SJSA1 (cell line): ENCODE measurements at regions not wholly inside any gene's neighbourhood (a gene's known extent, or its start where the extent isn't known, plus 50 kb on each side); places are given as distances from the start of the nearest gene placed in this dataset.

Experiments
- DNase-seq, 2 experiments: peaks; one replicate each; pipeline ENCODE4 v3.0.0-alpha.2; 2015 to 2020; ENCODE audit warnings: low spot score in 2 of 2, low read depth in 1 of 2
- H3K27ac ChIP-seq: fragments of 250-450 bp; sonication (Bioruptor Pico); 2 replicates; pipeline ENCODE4 v1.5.1; 2020; ENCODE audit warnings: mild to moderate bottlenecking, moderate library complexity
- H3K27me3 ChIP-seq: fragments of 250-450 bp; sonication (Bioruptor Pico); replicated peaks from 2 replicates; pipeline ENCODE4 v1.5.1; 2020; ENCODE audit warnings: mild to moderate bottlenecking, moderate library complexity
- H3K36me3 ChIP-seq: fragments of 250-450 bp; sonication (Bioruptor Pico); 2 replicates; pipeline ENCODE4 v1.5.1; 2020; ENCODE audit warnings: mild to moderate bottlenecking
- H3K4me1 ChIP-seq: fragments of 250-450 bp; sonication (Bioruptor Pico); replicated peaks from 2 replicates; pipeline ENCODE4 v1.6.1; 2021; ENCODE audit warnings: mild to moderate bottlenecking
- H3K4me3 ChIP-seq: fragments of 250-450 bp; sonication (Bioruptor Pico); 2 replicates; pipeline ENCODE4 v1.5.1; 2020; ENCODE audit warnings: mild to moderate bottlenecking
- H3K9me3 ChIP-seq: fragments of 250-450 bp; sonication (Bioruptor Pico); replicated peaks from 2 replicates; pipeline ENCODE4 v1.5.1; 2020; ENCODE audit warnings: mild to moderate bottlenecking

DNA sequence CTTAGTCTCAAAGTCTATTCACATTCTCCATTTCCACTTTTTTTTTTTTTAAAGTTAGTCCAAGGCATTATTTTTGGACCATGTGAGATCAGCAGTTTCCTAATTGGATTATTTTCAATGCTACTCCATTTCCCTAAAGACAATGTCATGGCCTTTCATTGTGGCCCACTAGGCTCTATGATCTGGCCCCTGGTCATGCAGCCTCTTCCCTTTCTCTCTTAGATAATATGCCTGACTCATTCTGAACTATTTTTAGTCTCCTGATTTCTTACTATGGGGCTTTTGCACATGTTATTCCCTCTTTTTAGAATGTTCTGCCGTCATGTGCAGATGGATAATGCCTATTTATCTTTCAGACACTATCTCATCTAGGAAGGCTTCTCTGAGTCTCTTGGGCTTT is 157.3 kb downstream of the TMA16 start:
- H3K4me1 ChIP-seq, result no peaks in the 10 kb centered on the region
- DNase-seq, result no peak
- no peak overlapping the region for H3K4me3 ChIP-seq
- H3K27me3 ChIP-seq, result no peaks in the 10 kb centered on the region
- no peaks in the 10 kb centered on the region for H3K36me3 ChIP-seq
- H3K27ac ChIP-seq, result no peak overlapping the region
- no peaks in the 10 kb centered on the region for H3K9me3 ChIP-seq

GRCh38 chr4:163654621-163655020 is 160.1 kb downstream of the TMA16 start:
- Histone ChIP-seq H3K9me3 (no peaks in the 10 kb centered on the region), H3K27me3 (no peaks in the 10 kb centered on the region), H3K27ac (no peak overlapping the region), H3K36me3 (no peaks in the 10 kb centered on the region), H3K4me3 (no peak overlapping the region), H3K4me1 (no peaks in the 10 kb centered on the region)
- DNase-seq, result no peak

GRCh38 chr4:163660636-163661035 is 166.1 kb downstream of the TMA16 start:
- H3K36me3 ChIP-seq, result no peaks in the 10 kb centered on the region
- no peak for DNase-seq
- no peaks in the 10 kb centered on the region for H3K9me3 ChIP-seq
- H3K27ac ChIP-seq, result no peak overlapping the region
- H3K4me3 ChIP-seq, result no peak overlapping the region
- no peaks in the 10 kb centered on the region for H3K4me1 ChIP-seq
- H3K27me3 ChIP-seq, result no peaks in the 10 kb centered on the region

DNA sequence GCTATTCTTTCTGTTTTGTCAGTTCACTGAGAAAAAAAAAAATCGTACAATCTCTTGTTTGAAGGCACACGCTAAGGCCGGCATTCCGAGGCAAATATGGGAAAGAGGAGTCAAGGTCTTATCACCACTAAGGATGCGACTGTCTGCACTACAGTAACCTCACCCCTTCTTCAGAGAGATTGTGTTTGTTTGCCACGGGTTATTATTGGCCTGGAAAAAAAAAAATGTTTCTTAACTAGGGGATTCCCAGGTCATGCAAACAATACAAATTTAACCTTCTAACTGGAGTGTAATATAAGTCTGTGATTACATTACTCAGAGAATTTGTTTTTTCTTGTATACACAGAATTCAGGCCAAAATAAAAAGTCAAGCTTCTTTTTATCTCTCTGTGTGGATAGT is 168.3 kb downstream of the TMA16 start:
- no peak overlapping the region for H3K4me3 ChIP-seq
- no peak overlapping the region for H3K27ac ChIP-seq
- no peaks in the 10 kb centered on the region for H3K9me3 ChIP-seq
- no peaks in the 10 kb centered on the region for H3K36me3 ChIP-seq
- H3K4me1 ChIP-seq, result no peaks in the 10 kb centered on the region
- H3K27me3 ChIP-seq, result no peaks in the 10 kb centered on the region
- no peak for DNase-seq

- Histone ChIP-seq H3K36me3 (no peaks in the 10 kb centered on the region), H3K4me3 (no peak overlapping the region), H3K4me1 (no peaks in the 10 kb centered on the region), H3K9me3 (no peaks in the 10 kb centered on the region), H3K27ac (no peak overlapping the region), H3K27me3 (no peaks in the 10 kb centered on the region)
- DNase-seq, result no peak
These were observed 169.2 kb downstream of the TMA16 start for GRCh38 chr4:163663454-163664225.

DNA sequence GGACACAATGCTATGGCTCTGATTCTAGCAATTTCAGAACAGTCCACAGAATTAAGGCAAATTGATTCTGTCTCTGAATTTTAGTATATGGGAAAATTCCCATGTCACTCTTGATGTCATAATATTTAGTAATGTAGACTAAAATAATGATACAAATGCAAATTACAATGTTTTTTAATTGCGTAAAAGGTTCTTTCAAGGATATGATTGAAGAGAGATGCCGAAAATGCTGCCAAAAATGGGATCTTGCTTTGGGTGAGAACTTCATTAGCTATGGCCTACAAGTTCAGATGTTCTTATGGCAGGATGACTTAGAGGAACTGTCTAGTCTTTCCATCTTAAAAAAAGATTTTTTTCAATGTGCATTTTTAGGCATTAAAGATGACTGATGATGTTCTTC is 170.6 kb downstream of the TMA16 start:
- Histone ChIP-seq H3K9me3 (no peaks in the 10 kb centered on the region), H3K36me3 (no peaks in the 10 kb centered on the region), H3K4me1 (no peaks in the 10 kb centered on the region), H3K27ac (no peak overlapping the region), H3K27me3 (no peaks in the 10 kb centered on the region), H3K4me3 (no peak overlapping the region)
- no peak for DNase-seq

DNA sequence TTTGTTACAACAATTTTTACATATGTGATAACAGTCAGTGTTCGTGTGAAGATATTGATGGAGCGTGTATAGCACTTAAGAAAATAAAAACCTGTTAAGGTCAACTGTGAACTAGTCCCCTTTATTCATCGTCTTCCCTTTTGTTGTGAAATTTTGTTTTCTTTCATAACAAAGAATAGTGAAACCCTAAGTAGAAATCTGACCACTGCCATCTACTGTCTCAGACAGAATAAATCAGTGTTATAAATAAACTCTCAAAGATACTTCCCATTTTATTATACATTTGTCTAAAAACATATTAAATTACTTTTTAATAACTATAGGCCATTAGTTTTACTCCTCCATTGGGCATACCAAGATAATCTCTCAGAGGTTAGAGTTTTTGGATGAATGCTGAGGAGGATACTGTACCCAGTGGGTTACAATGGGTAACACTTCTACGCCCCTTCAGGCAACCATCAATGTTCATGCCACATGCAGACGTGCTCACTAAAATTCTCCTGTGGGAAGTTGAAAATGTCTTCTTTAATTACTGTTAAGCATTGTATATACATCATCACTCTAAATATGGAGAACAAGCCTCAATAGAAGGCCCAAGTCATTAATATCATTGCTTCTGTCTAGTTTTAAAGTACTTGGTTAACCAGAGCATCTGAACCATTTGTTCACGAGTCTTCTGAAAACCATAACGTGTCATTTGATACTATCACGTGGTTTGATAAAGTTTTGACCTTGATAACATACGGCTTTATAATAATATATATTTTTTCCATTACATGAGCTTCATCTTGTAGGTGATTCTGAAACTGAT is 171.2 kb downstream of the TMA16 start:
- Histone ChIP-seq H3K27me3 (no peaks in the 10 kb centered on the region), H3K36me3 (no peaks in the 10 kb centered on the region)

GRCh38 chr4:163666332-163666873 is 171.9 kb downstream of the TMA16 start:
- H3K36me3 ChIP-seq, result no peaks in the 10 kb centered on the region
- no peaks in the 10 kb centered on the region for H3K4me1 ChIP-seq
- H3K9me3 ChIP-seq, result no peaks in the 10 kb centered on the region
- no peak overlapping the region for H3K27ac ChIP-seq
- no peak for DNase-seq
- no peaks in the 10 kb centered on the region for H3K27me3 ChIP-seq
- no peak overlapping the region for H3K4me3 ChIP-seq

More for the DNA sequence above, 171.2 kb downstream of the TMA16 start:
- no peaks in the 10 kb centered on the region for H3K9me3 ChIP-seq
- H3K4me3 ChIP-seq, result no peak overlapping the region
- no peak overlapping the region for H3K27ac ChIP-seq
- no peaks in the 10 kb centered on the region for H3K4me1 ChIP-seq
- DNase-seq, result no peak

DNA sequence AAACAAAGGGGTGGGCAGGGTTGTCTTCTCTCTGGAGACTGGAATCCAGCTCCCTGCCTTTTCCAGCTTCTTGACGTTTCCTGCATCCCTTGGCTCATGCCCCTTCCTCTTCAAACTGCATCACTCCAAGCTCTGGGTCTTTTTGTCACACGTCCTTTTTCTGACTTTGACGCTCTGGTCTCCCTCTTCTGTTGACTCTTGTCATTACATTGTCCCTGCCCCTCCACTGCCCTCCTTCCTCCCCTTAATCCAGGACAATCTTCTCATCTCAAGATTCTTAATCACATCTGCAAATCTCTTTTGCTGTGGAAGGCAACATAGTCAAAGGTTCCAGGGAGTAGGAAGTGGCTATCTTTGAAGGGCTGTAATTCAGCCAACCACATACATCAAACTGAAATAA is 178.3 kb downstream of the TMA16 start:
- H3K36me3 ChIP-seq, result no peaks in the 10 kb centered on the region
- no peak overlapping the region for H3K4me3 ChIP-seq
- no peaks in the 10 kb centered on the region for H3K9me3 ChIP-seq
- no peak overlapping the region for H3K27ac ChIP-seq
- no peak for DNase-seq
- H3K27me3 ChIP-seq, result no peaks in the 10 kb centered on the region
- no peaks in the 10 kb centered on the region for H3K4me1 ChIP-seq

- no peak overlapping the region for H3K27ac ChIP-seq
- H3K4me1 ChIP-seq, result no peaks in the 10 kb centered on the region
- no peak for DNase-seq
- H3K4me3 ChIP-seq, result no peak overlapping the region
- H3K27me3 ChIP-seq, result no peaks in the 10 kb centered on the region
- no peaks in the 10 kb centered on the region for H3K36me3 ChIP-seq
- H3K9me3 ChIP-seq, result no peaks in the 10 kb centered on the region
These were observed 179.6 kb downstream of the TMA16 start for GRCh38 chr4:163673848-163674697.

- DNase-seq, result no peak
- no peak overlapping the region for H3K4me3 ChIP-seq
- no peaks in the 10 kb centered on the region for H3K4me1 ChIP-seq
- H3K9me3 ChIP-seq, result no peaks in the 10 kb centered on the region
- H3K36me3 ChIP-seq, result no peaks in the 10 kb centered on the region
- no peaks in the 10 kb centered on the region for H3K27me3 ChIP-seq
- H3K27ac ChIP-seq, result no peak overlapping the region
These were observed 184.7 kb downstream of the TMA16 start for GRCh38 chr4:163679189-163679588.

GRCh38 chr4:163680386-163681098 is 186.1 kb downstream of the TMA16 start:
- no peaks in the 10 kb centered on the region for H3K4me1 ChIP-seq
- DNase-seq, result no peak
- H3K9me3 ChIP-seq, result no peaks in the 10 kb centered on the region
- H3K27me3 ChIP-seq, result no peaks in the 10 kb centered on the region
- H3K27ac ChIP-seq, result no peak overlapping the region
- H3K4me3 ChIP-seq, result no peak overlapping the region
- H3K36me3 ChIP-seq, result no peaks in the 10 kb centered on the region

DNA sequence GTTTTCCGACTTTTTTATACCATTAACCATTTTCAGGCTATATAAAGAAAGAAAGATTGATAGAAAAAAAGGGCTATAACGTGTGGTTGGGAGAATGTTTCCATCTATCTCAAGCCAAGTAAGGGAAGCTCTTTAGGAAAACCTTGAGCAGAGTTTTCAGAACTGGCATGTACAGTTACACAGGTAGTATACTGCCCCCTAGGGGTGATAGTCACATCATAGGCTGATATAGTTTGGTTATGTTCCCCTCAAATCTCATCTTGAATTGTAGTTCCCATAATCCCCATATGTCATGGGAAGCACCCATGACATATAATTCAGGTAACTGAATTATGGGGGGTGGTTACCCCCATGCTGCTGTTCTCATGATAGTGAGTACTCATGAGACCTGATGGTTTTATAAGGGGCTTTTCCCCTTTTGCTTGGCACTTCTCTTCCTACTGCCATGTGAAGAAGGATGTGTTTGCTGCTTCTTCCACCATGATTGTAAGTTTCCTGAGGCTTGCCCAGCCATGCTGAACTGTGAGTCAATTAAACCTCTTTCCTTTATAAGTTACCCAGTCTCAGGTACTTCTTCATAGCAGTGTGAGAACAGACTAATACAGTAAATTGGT is 186.8 kb downstream of the TMA16 start:
- Histone ChIP-seq H3K9me3 (no peaks in the 10 kb centered on the region), H3K27me3 (no peaks in the 10 kb centered on the region), H3K36me3 (no peaks in the 10 kb centered on the region), H3K27ac (no peak overlapping the region), H3K4me1 (no peaks in the 10 kb centered on the region), H3K4me3 (no peak overlapping the region)
- peak in 1 of 2 experiments; percentile 25 for DNase-seq
